ENCODE measurements at regions not wholly inside any gene's neighbourhood (a gene's known extent, or its start where the extent isn't known, plus 50 kb on each side); places are given as distances from the start of the nearest gene placed in this dataset.
A peak's percentile ranks its signal among the peaks of the same experiment; 100 is the strongest.

DNA sequence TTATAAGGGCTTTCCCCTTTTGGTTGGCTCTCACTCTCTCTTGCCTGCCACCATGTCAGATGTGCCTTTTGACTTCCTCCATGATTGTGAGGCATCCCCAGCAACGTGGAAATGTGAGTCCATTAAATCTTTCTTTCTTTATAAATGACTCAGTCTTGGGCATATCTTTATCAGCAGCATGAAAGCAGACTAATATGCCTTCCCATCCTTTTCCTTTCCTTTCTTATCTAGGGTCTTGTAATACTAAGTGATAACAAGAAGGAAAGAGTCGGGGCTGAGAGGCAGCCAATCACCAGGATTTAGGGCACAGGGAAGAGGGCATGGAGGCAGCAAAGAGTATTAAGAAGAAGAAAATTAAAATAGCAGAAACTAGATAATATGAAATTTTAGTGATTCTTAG lies 62.0 kb upstream of the JCAD start:
- DNase-seq: no peak

DNA sequence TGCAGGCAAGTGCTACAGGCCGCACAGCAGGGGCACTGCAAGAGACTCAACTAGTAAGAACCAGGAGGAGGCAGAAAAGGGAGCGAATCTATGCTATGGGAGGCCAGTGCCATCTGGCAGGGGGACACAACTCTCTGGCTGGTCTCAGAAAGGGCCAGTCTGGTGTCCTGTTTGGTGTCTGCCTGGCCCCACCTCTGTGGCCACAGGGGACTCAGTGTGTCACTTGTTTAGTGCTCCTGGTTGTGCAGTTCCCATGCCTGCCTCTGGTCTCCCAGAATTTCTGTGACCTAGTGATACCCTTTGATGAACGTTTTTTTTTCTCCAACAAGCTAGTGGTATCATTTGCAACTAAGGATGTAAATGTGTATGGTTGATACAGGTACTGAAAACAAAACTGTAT lies 59.2 kb upstream of the JCAD start:
- DNase-seq: no peak

DNA sequence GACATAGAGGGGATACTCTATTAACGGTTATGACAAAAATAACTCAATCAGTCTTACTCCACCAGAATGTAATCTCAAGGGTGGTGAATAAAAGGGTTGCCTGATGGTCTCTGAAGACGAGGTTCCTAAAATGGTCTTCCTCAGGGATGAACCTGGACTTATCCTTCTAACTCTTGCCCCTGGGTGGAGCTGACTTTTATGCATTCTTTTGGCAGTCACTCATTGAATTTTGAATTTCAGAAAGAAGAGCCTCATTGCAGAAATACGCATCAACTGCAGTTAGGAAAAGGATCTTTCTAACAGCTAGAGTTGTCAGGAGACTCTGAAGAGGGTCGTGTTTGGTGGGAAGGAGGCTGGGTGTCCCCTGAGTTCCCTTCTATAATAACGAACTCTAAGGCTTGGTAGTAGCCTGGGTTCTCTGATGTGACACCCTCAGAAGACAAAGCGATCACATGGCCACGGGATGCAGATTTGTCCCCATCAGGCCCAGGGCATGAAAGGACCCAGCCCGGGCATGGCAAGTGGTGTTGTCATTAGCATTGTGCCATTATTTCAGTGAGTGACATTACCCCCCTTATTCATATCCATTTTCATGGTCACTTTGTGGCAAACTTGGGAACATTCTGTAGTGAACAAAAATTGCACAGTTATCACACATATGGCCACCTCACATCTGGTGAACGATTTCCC lies 58.6 kb upstream of the JCAD start:
- DNase-seq: no peak

DNA sequence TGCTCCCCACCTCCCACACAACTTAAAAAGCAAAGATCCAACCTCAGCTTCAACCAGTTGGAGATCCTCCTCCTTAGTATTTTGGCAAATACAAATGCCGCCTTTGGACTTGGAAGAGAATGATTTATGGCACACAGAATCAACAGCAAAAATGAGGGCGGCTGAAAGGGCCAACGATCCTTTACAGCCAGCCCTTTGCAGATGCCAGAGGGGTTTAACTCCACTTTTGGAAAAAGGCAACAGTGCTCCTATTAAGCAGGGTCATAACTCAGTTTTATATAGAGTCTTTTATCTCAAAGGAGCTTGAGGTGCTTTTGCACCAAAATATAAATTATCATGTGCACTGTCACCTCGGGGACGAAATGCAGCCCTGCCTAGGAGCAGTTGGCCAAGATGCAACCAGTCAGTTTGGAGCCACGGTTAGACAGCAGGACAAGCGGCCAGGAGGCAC lies 56.7 kb upstream of the JCAD start:
- no peak for DNase-seq

DNA sequence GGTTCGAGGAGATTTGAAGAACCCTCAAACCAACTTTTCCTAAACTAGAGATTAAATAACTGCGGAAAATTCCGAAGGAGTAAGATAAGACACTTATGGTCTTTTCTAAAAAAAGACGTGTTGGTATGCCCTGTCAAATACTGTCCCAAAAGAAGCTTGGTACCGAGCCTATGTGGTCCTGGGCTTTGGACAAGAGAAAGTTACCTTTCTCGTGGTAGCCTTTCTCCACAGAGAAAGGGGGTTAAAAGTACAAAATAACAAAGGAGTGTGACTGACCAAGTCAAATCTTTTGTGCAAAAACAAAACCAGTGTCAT lies 56.2 kb upstream of the JCAD start:
- no peak for DNase-seq

DNA sequence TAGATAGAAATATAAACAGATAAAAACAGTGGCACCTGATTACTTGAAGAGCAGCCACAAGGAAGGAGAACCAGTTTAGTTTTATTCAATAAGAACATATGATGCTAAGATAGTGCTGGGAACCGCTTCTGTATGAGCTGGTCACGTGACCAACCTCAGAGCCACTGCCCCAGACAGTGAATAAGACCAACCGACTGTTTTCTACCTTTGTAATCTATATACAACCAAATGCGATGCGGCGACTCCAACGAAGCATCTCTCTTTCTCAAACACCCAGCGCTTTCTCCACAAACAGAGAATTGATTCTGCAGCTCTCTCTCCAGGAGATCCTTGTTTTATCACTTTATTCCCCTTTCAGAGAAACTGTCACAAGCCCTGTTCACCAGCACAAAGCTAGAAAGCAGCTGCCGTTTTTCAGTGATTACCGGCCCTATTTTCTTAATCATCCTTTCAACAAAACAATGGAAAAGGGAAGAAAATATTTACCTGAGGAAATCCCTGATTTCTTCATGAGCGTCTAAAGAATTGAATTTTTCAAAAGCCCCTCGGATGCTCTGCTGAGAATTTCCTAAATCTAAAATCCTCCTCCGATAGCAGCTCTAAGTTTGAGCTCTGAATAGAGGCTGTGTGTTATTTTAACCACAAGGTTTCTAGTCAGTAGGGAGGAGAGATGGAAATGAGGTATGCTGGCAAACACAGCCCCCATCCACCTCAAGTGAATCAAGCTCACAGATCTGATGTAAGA lies 55.7 kb upstream of the JCAD start:
- peak in 1 of 51 donors; percentile 1 for DNase-seq

DNA sequence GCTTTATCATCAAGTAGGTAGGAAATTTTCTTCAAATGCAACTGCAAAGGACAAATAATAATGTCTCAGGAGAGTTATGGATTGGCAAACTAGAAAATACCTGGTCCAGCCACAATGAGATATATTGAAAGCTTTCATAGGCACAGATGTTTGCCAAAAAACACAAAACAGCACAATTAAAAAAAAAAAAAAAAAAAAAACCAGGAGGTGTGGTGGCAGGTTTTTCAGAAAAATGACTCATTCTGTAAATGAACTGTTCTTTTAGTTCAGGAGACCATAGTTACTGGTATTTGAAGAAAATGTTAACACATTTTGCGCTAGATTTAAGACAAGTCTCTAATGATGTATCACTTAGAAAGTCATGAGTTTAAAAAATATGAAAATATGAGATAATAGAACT lies 55.0 kb upstream of the JCAD start:
- no peak for DNase-seq

DNA sequence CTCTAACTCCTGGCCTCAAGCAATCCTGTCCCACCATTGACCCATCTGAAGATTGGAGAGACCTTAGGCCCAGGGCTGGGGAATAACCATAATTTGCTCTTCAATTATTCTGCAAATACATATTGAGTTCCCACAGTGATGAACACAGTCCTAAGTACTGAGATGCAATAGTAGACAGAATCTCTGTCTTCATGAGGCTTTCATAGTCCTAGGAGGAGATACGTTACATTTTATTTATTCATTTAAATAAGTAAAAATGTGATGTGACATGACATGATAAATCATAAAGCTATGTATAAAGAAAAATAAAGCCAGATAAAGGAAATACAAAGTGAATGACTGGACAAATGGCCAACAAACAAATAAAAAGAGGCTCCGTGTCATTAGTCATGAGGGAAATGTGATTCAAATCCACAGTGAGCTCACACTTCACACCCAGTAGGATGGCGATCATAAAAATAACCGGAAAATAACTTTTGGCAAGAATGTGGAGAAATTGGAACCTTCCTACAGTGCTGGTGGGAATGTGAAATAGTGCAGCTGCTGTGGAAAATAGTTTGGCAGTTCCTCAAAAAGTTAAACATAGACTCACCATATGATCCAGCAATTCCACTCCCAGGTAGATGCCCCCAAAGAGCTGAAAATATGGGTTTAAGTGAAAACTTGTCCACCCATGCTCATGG lies 52.1 kb upstream of the JCAD start:
- no peak for DNase-seq

All from hypothalamus (tissue), 51 donors.